CD14-positive monocyte (primary cell): ENCODE measurements at regions not wholly inside any gene's neighbourhood (a gene's known extent, or its start where the extent isn't known, plus 50 kb on each side); places are given as distances from the start of the nearest gene placed in this dataset.

Source experiments
- DNase-seq, 3 donors: peaks; one replicate each; pipeline ENCODE4 v3.0.0-alpha.2; 2011 to 2022
- H2AFZ ChIP-seq: 2 replicates; pipeline ENCODE4 v1.6.0; 2012; ENCODE audit warnings: mild to moderate bottlenecking, low read depth, low read length, inconsistent platforms; ENCODE audit not compliant: insufficient read depth, poor library complexity, severe bottlenecking
- H3K27ac ChIP-seq, 2 donors: 1 replicate in 1 of 2; 2 replicates in 1 of 2; pipeline ENCODE4 v1.5.1; 2012 to 2013; ENCODE audit warnings: low read length in 2 of 2, control low read depth in 1 of 2, inconsistent platforms in 1 of 2, low read depth in 1 of 2, mild to moderate bottlenecking in 1 of 2
- H3K27me3 ChIP-seq, 2 donors: one replicate each; pipeline versions ENCODE4 v1.6.0 to v1.6.1; 2011 to 2013; ENCODE audit warnings: low read length in 2 of 2; ENCODE audit not compliant: control insufficient read depth in 2 of 2, insufficient read depth in 2 of 2
- H3K36me3 ChIP-seq, 2 donors: replicated peaks in 1 of 2; 1 replicate in 1 of 2; 2 replicates in 1 of 2; pipeline versions ENCODE4 v1.5.1 to v1.6.1; 2012 to 2013; ENCODE audit warnings: low read length in 2 of 2, control low read depth in 1 of 2, inconsistent platforms in 1 of 2, mild to moderate bottlenecking in 1 of 2; ENCODE audit not compliant: insufficient read depth in 2 of 2, control insufficient read depth in 1 of 2
- H3K4me1 ChIP-seq, 2 donors: 1 replicate in 1 of 2; 2 replicates in 1 of 2; pipeline versions ENCODE4 v1.5.1 to v1.6.1; 2012 to 2013; ENCODE audit warnings: low read length in 2 of 2, control low read depth in 1 of 2, inconsistent platforms in 1 of 2, mild to moderate bottlenecking in 1 of 2, moderate library complexity in 1 of 2; ENCODE audit not compliant: insufficient read depth in 2 of 2, control insufficient read depth in 1 of 2
- H3K4me2 ChIP-seq: replicated peaks from 2 replicates; pipeline ENCODE3; 2012; ENCODE audit warnings: low read length, moderate library complexity, mild to moderate bottlenecking; ENCODE audit not compliant: poor library complexity, severe bottlenecking; ENCODE audit errors: extremely low read depth
- H3K4me3 ChIP-seq, 3 experiments: fragments of 200-600 bp in 1 of 3; sonication (generic) in 1 of 3; replicated peaks in 1 of 3; 1 replicate in 2 of 3; 2 replicates in 1 of 3; pipeline ENCODE4 v1.5.1; 2011 to 2013; ENCODE audit warnings: low read length in 3 of 3, mild to moderate bottlenecking in 3 of 3, control low read depth in 2 of 3, low read depth in 2 of 3, inconsistent platforms in 1 of 3, moderate library complexity in 1 of 3
- H3K79me2 ChIP-seq: 2 replicates; pipeline ENCODE4 v1.6.0; 2012; ENCODE audit warnings: mild to moderate bottlenecking, control low read depth, inconsistent platforms, low read length, moderate library complexity; ENCODE audit not compliant: insufficient read depth
- H3K9ac ChIP-seq: 2 replicates; pipeline ENCODE4 v1.6.0; 2017; ENCODE audit warnings: low read length, mild to moderate bottlenecking; ENCODE audit not compliant: insufficient read depth, poor library complexity, severe bottlenecking
- H3K9me3 ChIP-seq, 2 donors: replicated peaks in 1 of 2; 1 replicate in 1 of 2; 2 replicates in 1 of 2; pipeline versions ENCODE4 v1.5.1 to v1.6.1; 2012 to 2013; ENCODE audit warnings: low read length in 2 of 2, control low read depth in 1 of 2; ENCODE audit not compliant: control insufficient read depth in 1 of 2, insufficient read depth in 1 of 2
- H4K20me1 ChIP-seq: 2 replicates; pipeline ENCODE4 v1.6.0; 2012; ENCODE audit warnings: mild to moderate bottlenecking, low read length, control low read depth, moderate library complexity; ENCODE audit not compliant: insufficient read depth
- H3K27ac Mint-ChIP-seq, 7 donors: one replicate each; pipeline ENCODE4 v1.8.0; 2020; ENCODE audit warnings: mild to moderate bottlenecking in 7 of 7, mixed read lengths in 7 of 7, moderate library complexity in 6 of 7, inconsistent platforms in 2 of 7
- H3K27me3 Mint-ChIP-seq, 3 donors: one replicate each; pipeline ENCODE4 v1.8.0; 2021 to 2022; ENCODE audit warnings: low read depth in 3 of 3, mild to moderate bottlenecking in 3 of 3, mixed read lengths in 3 of 3, moderate library complexity in 3 of 3, inconsistent platforms in 1 of 3
- H3K36me3 Mint-ChIP-seq, 2 donors: one replicate each; pipeline ENCODE4 v1.8.0; 2020; ENCODE audit warnings: mixed read lengths in 2 of 2, inconsistent platforms in 1 of 2, mild to moderate bottlenecking in 1 of 2
- H3K4me1 Mint-ChIP-seq: one replicate; pipeline ENCODE4 v1.8.0; 2020; ENCODE audit warnings: mild to moderate bottlenecking, mixed read lengths
- H3K4me3 Mint-ChIP-seq, 2 donors: one replicate each; pipeline ENCODE4 v1.8.0; 2020; ENCODE audit warnings: mild to moderate bottlenecking in 2 of 2, mixed read lengths in 2 of 2, moderate library complexity in 1 of 2
- H3K9me3 Mint-ChIP-seq, 7 donors: one replicate each; pipeline ENCODE4 v1.8.0; 2020 to 2022; ENCODE audit warnings: mixed read lengths in 7 of 7, mild to moderate bottlenecking in 6 of 7, moderate library complexity in 6 of 7, inconsistent platforms in 2 of 7
- CTCF ChIP-seq: fragments of 200-600 bp; IDR thresholded peaks from one replicate; pipeline ENCODE4 v1.8.0; 2022; ENCODE audit warnings: antibody characterized with exemption, mild to moderate bottlenecking
- WGBS: methylation state at CpG from one replicate; pipeline ENCODE4 v1.1.5; 2013; ENCODE audit warnings: missing lambda C conversion rate; ENCODE audit not compliant: insufficient coverage; 5-methylcytosine and 5-hydroxymethylcytosine counted together
- intact Hi-C, 2 donors: fragments of 100-400 bp; cut with micrococcal nuclease; formaldehyde crosslinking; loops; one replicate each; pipeline versions ENCODE4 v1.15.0 to v1.15.1; 2023

GRCh38 chr12:108462686-108463085 is 52.4 kb upstream of the FICD start:
- Mint-ChIP-seq H3K4me1 (no peaks in the 10 kb centered on the region), H3K27me3 (peaks cover 9 to 19% (median 11%) of the 10 kb centered on the region in 3 donors), H3K36me3 (no peaks in the 10 kb centered on the region), H3K9me3 (no peaks in the 10 kb centered on the region), H3K4me3 (no peak overlapping the region), H3K27ac (no peak overlapping the region)
- H2AFZ ChIP-seq: no peak overlapping the region
- no peaks in the 10 kb centered on the region for H3K27me3 ChIP-seq
- H4K20me1 ChIP-seq: no peaks in the 10 kb centered on the region
- no peaks in the 10 kb centered on the region for H3K9me3 ChIP-seq
- no peak overlapping the region for H3K27ac ChIP-seq
- intact Hi-C loops: no loop called here
- H3K36me3 ChIP-seq: no peaks in the 10 kb centered on the region
- DNase-seq: no peak
- no peaks in the 10 kb centered on the region for H3K4me1 ChIP-seq
- 62% methylated on average over 3 of the region's 4 CpGs for WGBS
- H3K9ac ChIP-seq: no peak overlapping the region
- TF ChIP-seq CTCF: no peak
- no peaks in the 10 kb centered on the region for H3K79me2 ChIP-seq
- no peak overlapping the region for H3K4me3 ChIP-seq
- no peak overlapping the region for H3K4me2 ChIP-seq

- H4K20me1 ChIP-seq: no peaks in the 10 kb centered on the region
- peaks cover 2% of the 10 kb centered on the region for H3K4me1 Mint-ChIP-seq
- no peaks in the 10 kb centered on the region for H3K9me3 ChIP-seq
- H3K27ac Mint-ChIP-seq: no peak overlapping the region
- H3K27me3 Mint-ChIP-seq: peaks cover 9 to 19% (median 15%) of the 10 kb centered on the region in 3 donors
- 90% methylated on average over 2 of the region's 4 CpGs for WGBS
- H3K4me3 Mint-ChIP-seq: no peak overlapping the region
- no peak overlapping the region for H2AFZ ChIP-seq
- H3K4me2 ChIP-seq: no peak overlapping the region
- DNase-seq: no peak
- H3K36me3 Mint-ChIP-seq: no peaks in the 10 kb centered on the region
- intact Hi-C loops: no loop called here
- H3K27ac ChIP-seq: no peak overlapping the region
- no peak overlapping the region for H3K9ac ChIP-seq
- H3K36me3 ChIP-seq: no peaks in the 10 kb centered on the region
- H3K4me1 ChIP-seq: peaks cover 0 to 3% of the 10 kb centered on the region in 2 donors
- H3K4me3 ChIP-seq: no peak overlapping the region
- peaks cover 0 to 2% (median 0%) of the 10 kb centered on the region in 7 donors for H3K9me3 Mint-ChIP-seq
- no peaks in the 10 kb centered on the region for H3K79me2 ChIP-seq
- no peaks in the 10 kb centered on the region for H3K27me3 ChIP-seq
- TF ChIP-seq CTCF: no peak
These were observed 53.9 kb upstream of the FICD start for GRCh38 chr12:108461058-108461660.
